HG03442 (cell line): ENCODE measurements at regions not wholly inside any gene's neighbourhood (a gene's known extent, or its start where the extent isn't known, plus 50 kb on each side); places are given as distances from the start of the nearest gene placed in this dataset.
A peak's percentile ranks its signal among the peaks of the same experiment; 100 is the strongest.

Experiments used
- ATAC-seq: cut with Tn5 transposase; IDR thresholded peaks from one replicate; pipeline ENCODE4 v1.9.1; 2021; ENCODE audit warnings: mild to moderate bottlenecking, moderate library complexity; ENCODE audit not compliant: unreplicated experiment

DNA sequence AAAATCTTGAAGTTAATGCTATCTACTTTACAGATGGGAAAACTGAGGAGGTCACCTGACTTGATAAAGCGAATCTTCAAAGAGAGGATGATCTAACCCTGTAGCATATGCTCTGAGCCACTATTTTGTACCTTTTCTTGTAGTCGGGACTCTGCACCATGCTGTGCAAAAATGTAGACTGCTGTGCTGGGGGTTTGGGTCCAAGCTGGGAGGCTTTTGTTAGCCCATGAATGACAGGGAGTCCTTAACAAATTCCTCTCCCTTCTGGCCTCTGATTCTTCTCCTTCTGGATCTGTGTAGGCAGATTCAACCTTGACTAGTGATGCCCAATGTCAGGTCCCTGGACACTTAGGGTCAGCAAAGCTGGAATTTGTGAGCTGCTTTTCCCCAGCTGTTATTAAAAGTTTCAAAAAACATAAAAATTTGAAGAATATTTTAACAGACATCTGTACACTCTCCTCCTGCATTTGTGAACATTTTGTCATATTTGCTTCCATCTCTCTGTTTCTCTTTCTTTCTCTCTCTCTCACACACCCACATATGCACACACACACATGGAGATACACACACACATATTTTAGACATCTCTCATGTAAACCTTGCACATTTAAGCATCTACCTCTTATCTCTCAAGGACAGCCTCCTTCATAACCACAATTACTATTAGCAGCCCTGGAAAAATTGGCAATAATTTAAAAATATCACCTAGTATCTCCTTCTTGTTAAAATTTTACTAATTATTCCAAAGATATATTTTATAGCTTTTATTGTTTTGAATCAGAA is 335.0 kb upstream of the TRIB2 start:
- no peak for ATAC-seq

- ATAC-seq: no peak
These were observed 334.4 kb upstream of the TRIB2 start for GRCh38 chr2:12382366-12382765.

DNA sequence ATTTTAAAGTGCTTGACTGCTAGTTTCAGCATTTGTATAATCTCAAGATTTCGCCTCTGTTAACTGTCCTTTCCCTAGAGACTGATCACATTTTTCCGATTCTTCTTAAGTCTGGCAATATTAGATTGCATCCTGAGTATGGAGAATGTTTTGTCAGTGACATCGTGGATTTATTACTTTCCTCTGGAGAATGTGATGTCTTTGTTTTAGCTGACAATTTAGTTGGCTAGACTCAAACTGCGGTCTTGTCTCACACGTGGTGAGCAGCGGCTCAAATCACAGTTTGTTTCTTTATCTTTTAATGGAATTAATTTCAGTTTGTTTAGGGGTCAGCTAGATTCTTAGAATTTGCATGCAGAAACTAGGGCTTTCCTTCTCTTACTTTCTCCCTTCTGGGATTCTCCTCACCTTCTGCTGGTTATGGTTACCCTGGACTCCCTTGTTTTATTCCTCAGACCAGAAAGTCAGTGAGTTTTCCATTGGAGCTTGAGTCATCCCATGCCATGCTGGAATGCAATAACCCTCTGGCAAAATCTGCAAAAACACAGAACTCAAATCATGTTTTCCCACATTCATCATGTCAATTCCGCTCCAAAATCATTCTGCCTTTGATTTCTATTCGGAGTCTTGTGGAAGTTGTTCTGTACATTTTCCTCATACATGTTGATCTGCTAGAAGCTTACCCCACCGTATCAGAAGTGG is 327.2 kb upstream of the TRIB2 start:
- no peak for ATAC-seq

DNA sequence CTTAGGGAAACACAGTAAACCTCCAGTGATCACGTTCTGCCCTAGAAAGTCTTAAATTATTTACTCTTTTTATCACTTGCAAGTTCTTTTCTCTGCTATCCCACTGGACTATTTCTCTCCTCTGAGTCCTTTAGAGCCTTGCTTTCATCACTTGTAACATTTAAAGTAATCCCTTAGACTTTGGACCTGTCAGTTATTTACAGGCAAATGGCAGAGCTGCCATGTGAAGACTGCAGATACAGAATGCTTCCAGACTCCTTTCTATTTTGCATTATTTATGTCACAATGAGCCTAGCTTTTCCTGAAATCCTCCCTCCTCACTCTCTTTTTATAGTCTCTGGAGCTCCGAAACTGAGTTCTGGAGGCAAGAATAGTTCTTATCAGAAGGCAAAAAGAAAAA is 325.6 kb upstream of the TRIB2 start:
- ATAC-seq: no peak

DNA sequence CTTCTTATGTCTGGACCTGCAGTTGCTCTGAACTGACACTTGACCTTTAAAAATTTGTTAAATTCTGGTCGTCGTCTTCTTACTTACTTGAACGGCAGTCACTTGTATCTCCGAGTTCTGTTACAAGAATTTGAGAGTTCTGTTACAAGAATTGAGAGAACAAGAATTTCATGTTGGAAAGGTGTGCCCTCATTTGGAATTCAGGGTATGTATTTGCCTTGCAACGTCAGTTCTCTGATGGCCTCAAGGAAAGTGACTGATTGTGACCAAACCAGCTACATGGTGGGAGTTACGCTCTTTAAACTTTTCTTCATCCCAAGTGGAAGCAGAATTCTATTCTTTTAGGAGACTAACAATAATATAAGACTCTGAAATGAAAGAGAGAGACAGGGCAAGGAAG is 320.0 kb upstream of the TRIB2 start:
- ATAC-seq: no peak

- no peak for ATAC-seq
These were observed 318.9 kb upstream of the TRIB2 start for GRCh38 chr2:12397854-12398253.

DNA sequence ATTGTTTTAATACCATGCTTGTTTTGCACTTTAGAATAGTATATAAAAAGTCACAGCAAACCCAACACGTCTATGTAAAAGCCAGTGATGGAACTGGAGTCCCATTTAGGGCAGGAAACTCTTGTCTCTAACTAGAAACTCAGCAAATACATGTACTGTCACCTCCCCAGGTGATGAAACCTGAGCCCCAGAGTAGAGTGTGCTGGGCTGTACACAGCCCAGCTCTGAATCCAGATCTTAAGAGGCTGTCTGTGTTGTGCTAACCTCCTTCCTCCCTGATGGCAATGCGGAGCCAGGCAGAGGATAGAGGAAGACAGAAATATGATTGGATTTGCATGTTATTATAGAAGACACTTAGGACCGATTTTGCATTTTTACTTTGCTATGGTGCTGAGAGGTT is 317.5 kb upstream of the TRIB2 start:
- ATAC-seq: no peak

GRCh38 chr2:12400543-12400942 is 316.2 kb upstream of the TRIB2 start:
- ATAC-seq: no peak

- ATAC-seq: no peak
These were observed 314.1 kb upstream of the TRIB2 start for GRCh38 chr2:12402440-12403139.

GRCh38 chr2:12404497-12404896 is 312.2 kb upstream of the TRIB2 start:
- no peak for ATAC-seq

DNA sequence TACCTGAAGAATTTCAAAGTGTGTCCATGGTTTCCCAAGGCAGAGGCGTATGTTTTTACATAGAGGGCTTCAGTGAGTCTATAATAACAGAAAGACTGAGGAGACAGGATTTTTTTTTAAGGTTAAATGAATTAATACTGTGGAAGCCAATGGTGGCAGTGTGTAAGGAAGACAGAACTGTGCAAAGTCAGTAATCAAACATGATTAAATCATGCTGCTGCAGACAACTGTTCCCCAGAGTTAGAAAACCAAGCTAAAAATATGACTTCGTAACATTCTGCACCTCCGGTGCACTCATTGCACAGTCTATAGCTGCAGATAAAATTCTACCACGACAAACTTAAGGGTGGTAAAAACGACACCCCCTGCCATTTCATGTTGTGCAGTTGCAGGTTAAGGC is 309.6 kb upstream of the TRIB2 start:
- no peak for ATAC-seq

GRCh38 chr2:12412898-12413305 is 303.8 kb upstream of the TRIB2 start:
- peak; percentile 99 for ATAC-seq

- ATAC-seq: no peak
These were observed 301.2 kb upstream of the TRIB2 start for GRCh38 chr2:12415536-12415935.

DNA sequence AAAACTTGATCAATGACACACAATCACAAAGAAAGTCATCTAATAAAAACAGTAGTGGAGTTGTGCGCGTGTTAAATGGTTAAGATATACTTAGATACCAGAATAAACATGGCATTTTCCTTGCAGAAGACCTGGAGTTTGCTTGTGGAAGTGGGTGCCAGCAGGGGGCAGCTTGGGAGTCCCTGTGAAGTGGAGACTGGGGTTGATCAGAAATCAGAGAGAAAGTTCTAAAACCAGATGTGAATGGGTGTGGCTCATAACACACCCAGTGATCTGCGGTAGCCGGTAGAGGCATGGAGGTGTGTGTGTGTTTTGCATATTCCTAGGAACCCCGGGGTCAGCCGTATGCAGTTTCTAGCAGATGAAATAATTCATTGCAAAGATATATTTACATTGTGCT is 300.1 kb upstream of the TRIB2 start:
- ATAC-seq: no peak

DNA sequence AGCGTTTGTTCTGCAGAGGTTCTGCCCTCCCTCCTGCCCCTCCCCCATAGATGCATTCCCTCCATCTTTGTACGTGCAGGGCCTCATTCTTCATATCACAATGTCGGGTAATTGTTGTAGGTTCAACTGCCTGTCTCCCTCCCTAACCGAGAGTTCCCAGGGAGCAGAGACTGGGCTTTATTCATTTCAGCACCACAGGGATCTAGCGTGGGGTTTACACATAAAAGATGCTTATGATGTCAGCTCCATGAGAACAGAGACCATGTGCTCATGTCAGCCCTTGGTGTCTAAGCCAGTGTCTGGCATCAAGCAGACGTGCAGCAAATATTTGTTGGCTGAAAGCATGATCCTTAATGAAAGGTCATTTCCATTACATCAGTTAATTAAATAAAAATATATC is 298.9 kb upstream of the TRIB2 start:
- no peak for ATAC-seq

DNA sequence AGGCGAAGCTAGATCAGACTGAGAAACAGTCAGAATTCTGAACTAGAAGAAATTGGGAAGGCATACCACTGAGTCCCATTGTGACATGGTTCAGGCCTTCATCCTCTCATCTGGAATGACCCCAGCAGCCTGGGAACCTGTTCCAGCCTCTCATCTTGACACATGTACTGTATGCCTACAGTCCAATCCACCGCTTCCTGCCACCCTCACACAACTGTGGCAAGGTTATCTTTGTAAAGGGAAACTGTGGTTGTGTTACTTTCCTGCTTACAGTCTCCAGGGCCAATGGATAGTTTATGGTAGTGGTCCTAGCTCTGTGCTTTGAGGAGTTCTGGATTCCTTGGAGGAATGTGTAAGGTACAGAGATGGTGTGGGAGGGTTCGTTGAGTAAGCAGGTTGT is 296.9 kb upstream of the TRIB2 start:
- ATAC-seq: no peak

DNA sequence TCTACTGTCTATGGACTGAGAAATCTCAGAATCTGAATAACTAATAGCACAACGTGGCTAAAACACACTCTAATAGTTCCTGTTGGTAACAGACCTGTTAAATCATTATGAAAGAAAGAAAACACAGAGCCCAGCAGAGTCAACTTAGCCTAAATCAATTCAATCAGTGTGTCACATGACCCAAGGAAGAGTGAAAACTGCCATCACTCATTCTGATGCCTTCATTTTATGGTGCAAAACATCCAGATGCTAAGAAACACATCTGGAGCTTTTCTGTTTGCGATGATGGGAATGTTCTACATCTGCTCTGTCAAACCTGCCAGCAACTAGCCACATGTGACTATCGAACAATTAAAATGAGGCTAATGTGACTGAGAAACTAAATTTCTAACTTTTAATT is 295.7 kb upstream of the TRIB2 start:
- no peak for ATAC-seq

GRCh38 chr2:12424219-12424618 is 292.5 kb upstream of the TRIB2 start:
- ATAC-seq: no peak

DNA sequence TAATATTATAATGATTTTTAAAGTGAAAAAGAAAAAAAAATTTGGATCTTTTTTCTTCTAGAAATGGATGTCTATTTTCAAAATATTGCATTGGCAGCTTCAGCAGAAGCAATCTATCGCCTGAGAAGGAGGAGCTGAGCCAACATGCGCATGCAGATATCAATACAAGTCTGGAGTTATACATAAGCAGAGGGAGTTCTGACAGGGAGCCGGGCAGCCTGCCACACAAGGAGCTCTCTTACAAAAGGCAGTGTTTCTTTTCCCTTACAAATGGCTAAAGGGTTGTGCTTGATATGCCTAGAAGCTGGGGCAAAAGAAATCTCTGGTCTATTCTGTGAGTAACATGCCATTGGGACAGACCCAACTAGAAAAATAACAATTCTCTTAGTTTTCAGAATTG is 291.9 kb upstream of the TRIB2 start:
- ATAC-seq: no peak

DNA sequence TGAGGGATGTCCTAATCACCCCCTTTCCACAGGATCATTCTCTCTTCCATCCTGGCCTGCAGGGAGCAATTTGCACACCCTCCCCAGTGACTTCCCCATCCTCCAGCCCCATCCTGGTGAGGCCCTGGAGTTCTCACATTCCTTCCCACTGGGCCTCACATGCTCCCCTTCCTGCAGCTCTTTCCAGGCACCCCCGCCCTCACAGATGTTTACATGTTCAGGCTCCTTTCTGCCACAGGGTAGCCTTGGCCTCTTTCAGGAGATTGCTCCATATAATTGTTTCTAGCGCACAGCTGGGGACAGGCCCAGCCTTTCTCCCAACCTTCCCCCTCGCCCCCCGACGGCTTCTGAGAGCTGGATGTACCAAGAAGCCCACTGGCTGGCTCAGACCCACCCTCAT is 288.4 kb upstream of the TRIB2 start:
- ATAC-seq: no peak

DNA sequence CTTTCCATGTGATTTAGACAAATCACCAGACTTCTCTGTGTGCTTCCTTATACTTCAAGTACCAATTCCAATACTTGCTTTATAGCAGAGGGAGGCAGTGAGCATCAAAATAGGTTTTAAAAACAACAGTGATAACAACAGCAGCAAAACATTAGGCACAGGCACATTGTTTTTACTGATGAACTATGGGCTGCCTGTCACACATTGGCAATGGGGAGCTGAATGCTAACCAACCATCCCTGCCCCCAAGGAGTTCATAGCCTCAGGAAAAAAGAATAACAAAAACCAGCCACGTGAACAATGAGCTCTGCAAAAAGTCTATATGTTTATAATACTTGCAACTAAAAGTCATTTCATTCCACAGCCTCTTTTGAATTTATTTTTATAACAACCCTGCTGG is 287.9 kb upstream of the TRIB2 start:
- no peak for ATAC-seq

GRCh38 chr2:12429779-12430406 is 286.8 kb upstream of the TRIB2 start:
- no peak for ATAC-seq
